A549 (cell line): ENCODE measurements at regions not wholly inside any gene's neighbourhood (a gene's known extent, or its start where the extent isn't known, plus 50 kb on each side); places are given as distances from the start of the nearest gene placed in this dataset.

ENCODE experiments used
- ATAC-seq, 2 experiments: fragments of 200-7000 bp in 1 of 2; fragments of >200 bp in 1 of 2; cut with Nextera tagmentation in 1 of 2; cut with Tn5 transposase in 1 of 2; 3 replicates each; pipeline versions ENCODE4 v1.8.0 to v1.9.1; 2018 to 2020; ENCODE audit warnings: mild to moderate bottlenecking in 1 of 2, moderate library complexity in 1 of 2
- CTCF ChIA-PET: fragments of 300-600 bp; sonication (Branson Sonifier 250); formaldehyde crosslinking; extraction: SDS; loops from one replicate; lab custom pipeline; 2021; ENCODE audit warnings: antibody characterized with exemption, inconsistent platforms; lab: Yijun Ruan, JAX
- POLR2A ChIA-PET: fragments of 350-600 bp; formaldehyde crosslinking; extraction: SDS; loops from one replicate; lab custom pipeline; 2021; ENCODE audit warnings: antibody characterized with exemption, inconsistent platforms; lab: Yijun Ruan, JAX
- DNase-seq, 2 experiments: peaks; one replicate each; pipeline versions ENCODE4 v3.0.0 to v3.0.0-alpha.2; 2011 to 2016; ENCODE audit warnings: low read depth in 1 of 2, low spot score in 1 of 2
- FAIRE-seq: peaks from 2 replicates; lab custom pipeline; 2011; peaks lifted over from hg19 to GRCh38; lab: Jason Lieb, UNC
- H3K27ac ChIP-seq, 2 experiments: fragments of >200 bp; sonication (Bioruptor Twin); formaldehyde crosslinking; 3 replicates each; pipeline ENCODE4 v1.5.1; 2016 to 2017
- H3K4me1 ChIP-seq: fragments of >200 bp; sonication (Bioruptor Twin); formaldehyde crosslinking; 3 replicates; pipeline ENCODE4 v1.6.1; 2016
- H3K4me2 ChIP-seq: fragments of >200 bp; sonication (Bioruptor Twin); formaldehyde crosslinking; 3 replicates; pipeline ENCODE4 v1.6.1; 2016
- H3K4me3 ChIP-seq: fragments of >200 bp; sonication (Bioruptor Twin); formaldehyde crosslinking; 3 replicates; pipeline ENCODE4 v1.5.1; 2016
- H3K9me3 ChIP-seq: fragments of >200 bp; sonication (Bioruptor Twin); formaldehyde crosslinking; 3 replicates; pipeline ENCODE4 v1.6.1; 2016
- CBX8 ChIP-seq: fragments of 200-600 bp; sonication (generic); IDR thresholded peaks from 2 replicates; pipeline ENCODE4 v1.6.1; 2016
- CEBPB ChIP-seq, 2 experiments: fragments of >200 bp in 1 of 2; sonication (Bioruptor Twin) in 1 of 2; formaldehyde crosslinking in 1 of 2; IDR thresholded peaks; 2 replicates each; pipeline ENCODE4 v1.6.1; 2012 to 2016
- CHD2 ChIP-seq: fragments of 150-350 bp; IDR thresholded peaks from 2 replicates; pipeline ENCODE4 v1.6.1; 2014; ENCODE audit warnings: low read length; ENCODE audit not compliant: partially characterized antibody
- EHMT2 ChIP-seq: fragments of 200-600 bp; sonication (generic); IDR thresholded peaks from 2 replicates; pipeline ENCODE4 v1.6.1; 2016; ENCODE audit warnings: antibody characterized with exemption, low read depth, mild to moderate bottlenecking, moderate library complexity
- ESRRA ChIP-seq: fragments of 150-350 bp; IDR thresholded peaks from 2 replicates; pipeline ENCODE4 v1.6.1; 2014; ENCODE audit warnings: mild to moderate bottlenecking, low read length, borderline replicate concordance
- FOSB ChIP-seq: fragments of 250-450 bp; sonication (Bioruptor Pico); IDR thresholded peaks from 2 replicates; pipeline ENCODE4 v1.5.0; 2020; ENCODE audit warnings: mild to moderate bottlenecking, moderate library complexity
- FOSL2 ChIP-seq, 2 experiments: fragments of 450-650 bp in 1 of 2; fragments of >200 bp in 1 of 2; sonication (Bioruptor Twin) in 1 of 2; formaldehyde crosslinking; IDR thresholded peaks; 2 replicates each; pipeline versions ENCODE4 v1.5.0 to v1.6.1; 2016 to 2020; ENCODE audit warnings: mild to moderate bottlenecking in 1 of 2, moderate library complexity in 1 of 2
- HEYL ChIP-seq: fragments of 250-450 bp; sonication (Bioruptor Pico); IDR thresholded peaks from 2 replicates; pipeline ENCODE4 v1.8.0; 2021; ENCODE audit warnings: mild to moderate bottlenecking, moderate library complexity
- HOXA7 ChIP-seq: fragments of 250-450 bp; sonication (Bioruptor Pico); IDR thresholded peaks from 2 replicates; pipeline ENCODE4 v1.5.0; 2020; ENCODE audit warnings: mild to moderate bottlenecking, moderate library complexity
- KDM5A ChIP-seq: fragments of 200-600 bp; sonication (generic); IDR thresholded peaks from 2 replicates; pipeline ENCODE4 v1.6.1; 2016; ENCODE audit warnings: antibody characterized with exemption, mild to moderate bottlenecking
- MYC ChIP-seq: IDR thresholded peaks from 2 replicates; pipeline ENCODE4 v1.6.1; 2012; ENCODE audit warnings: mild to moderate bottlenecking, inconsistent platforms, low read length, improper control_type of control experiment, borderline replicate concordance
- TFCP2L1 ChIP-seq: fragments of 250-450 bp; sonication (Bioruptor Pico); IDR thresholded peaks from 2 replicates; pipeline ENCODE4 v1.5.0; 2021; ENCODE audit warnings: mild to moderate bottlenecking
- TP53 ChIP-seq: fragments of 250-450 bp; sonication (Bioruptor Pico); IDR thresholded peaks from 2 replicates; pipeline ENCODE4 v1.5.0; 2021; ENCODE audit warnings: mild to moderate bottlenecking, moderate library complexity
- ZNF302 ChIP-seq: fragments of 250-450 bp; sonication (Bioruptor Pico); IDR thresholded peaks from 2 replicates; pipeline ENCODE4 v1.9.0; 2021; ENCODE audit warnings: inconsistent platforms, mild to moderate bottlenecking, moderate library complexity
- ZSCAN20 ChIP-seq: fragments of 250-450 bp; sonication (Bioruptor Pico); IDR thresholded peaks from 2 replicates; pipeline ENCODE4 v1.8.0; 2022; ENCODE audit warnings: mild to moderate bottlenecking, moderate library complexity
- WGBS: methylation state at CpG from one replicate; pipeline ENCODE4 v1.1.6; 2017; ENCODE audit errors: missing lambda C conversion rate; 5-methylcytosine and 5-hydroxymethylcytosine counted together
- TF ChIP-seq, protein P1 (sequence below): fragments of >200 bp; sonication (Bioruptor Twin); formaldehyde crosslinking; IDR thresholded peaks from 2 replicates; pipeline ENCODE4 v1.6.1; 2016
- TF ChIP-seq, protein P2 (sequence below): IDR thresholded peaks from 2 replicates; pipeline ENCODE4 v1.6.1; 2012; ENCODE audit warnings: low read depth, borderline replicate concordance

DNA sequence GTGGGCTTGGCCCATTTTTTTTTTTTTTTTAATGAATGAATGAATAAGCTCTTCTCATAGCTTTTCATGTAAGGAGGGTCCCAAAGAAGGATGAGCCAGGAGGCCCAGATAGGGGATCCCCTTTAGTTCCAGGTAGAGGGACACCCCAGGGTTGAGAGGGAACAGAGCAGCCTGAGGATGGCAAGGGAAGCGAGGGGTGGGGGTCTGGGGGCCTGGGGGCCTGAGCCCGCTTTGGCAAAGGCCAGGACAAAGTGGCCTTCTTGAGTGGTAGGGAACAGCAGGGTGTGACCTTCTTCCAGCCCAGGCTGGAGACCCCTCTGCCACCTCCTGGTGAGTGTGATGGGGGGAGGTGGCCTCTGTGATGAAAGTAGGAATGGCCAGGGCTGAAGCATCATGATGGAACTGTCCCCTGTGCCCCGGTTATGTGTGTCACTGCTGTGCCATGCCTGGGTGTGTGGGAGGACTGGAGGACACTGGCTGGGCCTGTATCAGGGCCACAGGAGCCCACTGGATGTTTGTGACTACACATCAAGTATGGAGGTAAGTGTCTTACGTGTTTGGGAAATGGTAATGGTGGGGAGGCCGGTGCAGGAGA, 263.5 kb upstream of the HDAC4 start:
- WGBS: 78% methylated on average over 3 of the region's 5 CpGs
- no peak for FAIRE-seq
- no peak for ATAC-seq
- Histone ChIP-seq H3K9me3 (0 out of 3 replicates have a peak, but pooled peaks cover 3% of the 10 kb centered on the region), H3K4me3 (no peak overlapping the region), H3K4me1 (no peaks in the 10 kb centered on the region), H3K27ac (no peak overlapping the region), H3K4me2 (no peak overlapping the region)
- no peak for DNase-seq
- ChIA-PET CTCF (no interaction called here), POLR2A (no interaction called here)
- TF ChIP-seq CHD2: no peak
- no peak for TF ChIP-seq HOXA7 (CRISPR knock-in tag)
- TF ChIP-seq FOSL2 (IDR thresholded peaks at IDR 0.05): no peak
- TF ChIP-seq FOSL2 (CRISPR knock-in tag; IDR thresholded peaks at IDR 0.05): no peak
- TF ChIP-seq ZNF302 (CRISPR knock-in tag): no peak
- TF ChIP-seq CBX8: no peak
- no peak for TF ChIP-seq EHMT2
- TF ChIP-seq ZSCAN20 (CRISPR knock-in tag): no peak
- TF ChIP-seq ESRRA: no peak
- TF ChIP-seq CEBPB (IDR thresholded peaks at IDR 0.05): no peak
- no peak for TF ChIP-seq TP53
- TF ChIP-seq MYC: no peak
- TF ChIP-seq HEYL (CRISPR knock-in tag): no peak
- no peak for TF ChIP-seq TFCP2L1 (CRISPR knock-in tag)
- TF ChIP-seq FOSB (CRISPR knock-in tag): no peak
- TF ChIP-seq, protein P1, sequence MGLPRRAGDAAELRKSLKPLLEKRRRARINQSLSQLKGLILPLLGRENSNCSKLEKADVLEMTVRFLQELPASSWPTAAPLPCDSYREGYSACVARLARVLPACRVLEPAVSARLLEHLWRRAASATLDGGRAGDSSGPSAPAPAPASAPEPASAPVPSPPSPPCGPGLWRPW: no peak

DNA sequence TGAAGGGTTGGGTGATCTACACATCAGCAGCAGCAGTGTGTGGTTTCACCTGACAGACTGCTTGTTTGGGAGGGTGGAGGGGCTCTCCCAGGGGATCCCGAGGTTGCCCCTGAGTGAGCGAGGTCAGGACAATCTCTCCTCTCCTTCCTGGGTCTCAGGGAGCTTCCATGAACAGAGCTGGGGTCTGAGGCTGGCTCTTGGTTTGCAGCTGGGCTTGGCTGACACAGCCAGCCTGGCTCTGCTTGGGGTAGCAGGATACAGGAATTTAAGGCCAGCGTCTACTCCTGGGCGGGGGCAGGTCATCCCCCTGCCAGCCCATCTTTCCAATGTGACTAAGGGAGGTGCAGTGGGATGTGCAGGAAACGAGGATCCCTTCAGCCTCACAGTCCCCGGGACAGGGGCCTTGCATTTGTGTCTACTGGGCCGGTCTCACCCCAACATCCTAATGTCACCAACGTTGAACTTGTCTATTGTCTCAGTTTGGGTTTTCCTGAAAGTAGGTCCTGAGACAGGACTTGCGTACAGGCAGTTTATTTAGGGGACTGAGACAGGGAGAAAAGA, 262.6 kb upstream of the HDAC4 start:
- TF ChIP-seq, protein P2, sequence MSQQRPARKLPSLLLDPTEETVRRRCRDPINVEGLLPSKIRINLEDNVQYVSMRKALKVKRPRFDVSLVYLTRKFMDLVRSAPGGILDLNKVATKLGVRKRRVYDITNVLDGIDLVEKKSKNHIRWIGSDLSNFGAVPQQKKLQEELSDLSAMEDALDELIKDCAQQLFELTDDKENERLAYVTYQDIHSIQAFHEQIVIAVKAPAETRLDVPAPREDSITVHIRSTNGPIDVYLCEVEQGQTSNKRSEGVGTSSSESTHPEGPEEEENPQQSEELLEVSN: no peak
- TF ChIP-seq HOXA7 (CRISPR knock-in tag) (no peak), KDM5A (no peak), ZSCAN20 (CRISPR knock-in tag) (no peak), EHMT2 (no peak)
- WGBS: 43% methylated on average over 9 of the region's 9 CpGs
- ATAC-seq (no peak), DNase-seq (no peak), FAIRE-seq (no peak)
- H3K9me3 ChIP-seq: 0 out of 3 replicates have a peak, but pooled peaks cover 3% of the 10 kb centered on the region
- no peak overlapping the region for H3K4me3 ChIP-seq
- H3K4me1 ChIP-seq: no peaks in the 10 kb centered on the region
- POLR2A ChIA-PET: no interaction called here
- no peak overlapping the region for H3K27ac ChIP-seq
- no peak overlapping the region for H3K4me2 ChIP-seq
- CTCF ChIA-PET: no interaction called here

DNA sequence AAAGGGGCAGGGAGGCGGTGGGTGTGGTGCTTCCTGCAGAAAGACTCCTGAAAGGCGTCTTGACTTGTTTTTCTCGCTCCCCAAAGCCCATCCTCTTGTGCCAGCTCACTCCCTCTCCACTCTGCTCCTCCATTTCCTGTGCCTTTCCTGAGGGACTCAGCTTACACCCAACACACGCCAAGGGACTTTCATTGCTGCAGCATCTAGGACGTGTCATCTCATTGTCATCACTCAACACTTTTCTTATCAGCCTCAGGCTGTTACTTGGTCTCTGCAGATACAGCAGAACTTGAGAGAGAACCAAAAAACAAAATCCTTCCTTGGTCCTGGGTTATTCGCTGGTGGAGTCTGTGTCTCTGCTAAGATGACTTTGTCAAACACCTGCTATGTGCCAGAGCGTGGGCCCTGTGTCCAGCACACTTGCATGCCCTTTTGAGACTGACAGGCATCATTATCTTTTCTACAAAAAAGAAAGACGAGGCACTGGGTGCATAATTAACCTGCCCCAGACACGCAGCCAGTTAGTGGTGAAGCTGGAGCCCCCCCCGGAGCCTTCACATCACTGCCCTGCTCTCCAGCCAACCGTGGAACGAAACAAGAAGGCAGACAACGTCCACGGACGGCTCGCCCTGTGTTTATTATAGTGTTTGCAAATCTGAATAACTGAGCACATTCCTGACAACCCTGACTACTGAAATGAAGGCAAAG, 261.7 kb upstream of the HDAC4 start:
- no peaks in the 10 kb centered on the region for H3K4me1 ChIP-seq
- CTCF ChIA-PET: no interaction called here
- 26% methylated on average over 16 of the region's 16 CpGs for WGBS
- H3K27ac ChIP-seq: no peak overlapping the region
- TF ChIP-seq, protein P1: no peak
- H3K4me2 ChIP-seq: no peak overlapping the region
- POLR2A ChIA-PET: no interaction called here
- DNase-seq (no peak), ATAC-seq (no peak), FAIRE-seq (no peak)
- H3K9me3 ChIP-seq: 0 out of 3 replicates have a peak, but pooled peaks cover 3% of the 10 kb centered on the region
- H3K4me3 ChIP-seq: no peak overlapping the region
